K562 (cell line): ENCODE measurements at regions not wholly inside any gene's neighbourhood (a gene's known extent, or its start where the extent isn't known, plus 50 kb on each side); places are given as distances from the start of the nearest gene placed in this dataset.

Source experiments
- ATAC-seq: fragments of 200-7000 bp; cut with Tn5 transposase; 3 replicates; pipeline ENCODE4 v1.9.1; 2020; ENCODE audit warnings: moderate library complexity
- BruUV-seq: library from RNA; stranded (reverse); fragments of 400-500 nt; replicated peaks from 2 replicates; lab custom pipeline; 2021; lab: Mats Ljungman, UMichigan
- CTCF ChIA-PET: fragments of 300-600 bp; formaldehyde crosslinking; extraction: SDS; loops from one replicate; lab custom pipeline; 2021; ENCODE audit warnings: low intra/inter-chr PET ratio; lab: Yijun Ruan, JAX
- POLR2A ChIA-PET: fragments of 300-600, 350-650 bp; sonication (Branson Sonifier 250); formaldehyde crosslinking; extraction: SDS; loops from one replicate; lab custom pipeline; 2021; ENCODE audit warnings: antibody characterized with exemption, inconsistent platforms; lab: Yijun Ruan, JAX
- DNase-seq, 4 experiments: peaks; one replicate each; pipeline versions ENCODE4 v3.0.0 to v3.0.0-alpha.2; 2011 to 2018; ENCODE audit warnings: low spot score in 3 of 4, mixed read lengths in 3 of 4; ENCODE audit errors: extremely low read depth in 1 of 4
- FAIRE-seq: peaks from 2 replicates; lab custom pipeline; 2011; peaks lifted over from hg19 to GRCh38; lab: Jason Lieb, UNC
- H2AFZ ChIP-seq: 2 replicates; pipeline ENCODE4 v1.6.0; 2011; ENCODE audit warnings: low read depth, low read length, control low read depth, inconsistent platforms
- H3K27ac ChIP-seq: fragments of 200-600 bp; 3 replicates; pipeline ENCODE4 v1.8.0; 2011; ENCODE audit warnings: low read depth, mild to moderate bottlenecking, control low read depth, inconsistent platforms, low read length, moderate library complexity, mixed read lengths; ENCODE audit errors: extremely low read depth
- H3K27me3 ChIP-seq, 2 experiments: fragments of 300-600 bp in 1 of 2; 2 replicates in 1 of 2; 3 replicates in 1 of 2; pipeline versions ENCODE4 v1.6.0 to v1.8.0; 2011; ENCODE audit warnings: inconsistent platforms in 2 of 2, low read length in 2 of 2, mild to moderate bottlenecking in 1 of 2, mixed read lengths in 1 of 2, moderate library complexity in 1 of 2; ENCODE audit not compliant: control insufficient read depth in 2 of 2, insufficient read depth in 2 of 2
- H3K36me3 ChIP-seq: fragments of 300-600 bp; 3 replicates; pipeline ENCODE4 v1.8.0; 2011; ENCODE audit warnings: mild to moderate bottlenecking, low read length, inconsistent platforms; ENCODE audit not compliant: control insufficient read depth, insufficient read depth
- H3K4me1 ChIP-seq, 2 experiments: fragments of 200-600 bp in 1 of 2; replicated peaks in 1 of 2; 2 replicates in 1 of 2; 3 replicates in 1 of 2; pipeline versions ENCODE4 v1.5.1 to v1.8.0; 2011; ENCODE audit warnings: inconsistent platforms in 2 of 2, low read length in 2 of 2, mild to moderate bottlenecking in 1 of 2, mixed read lengths in 1 of 2, moderate library complexity in 1 of 2; ENCODE audit not compliant: control insufficient read depth in 2 of 2, insufficient read depth in 2 of 2
- H3K4me2 ChIP-seq: 2 replicates; pipeline ENCODE4 v1.6.1; 2011; ENCODE audit warnings: low read length, control low read depth, inconsistent platforms, mixed read lengths; ENCODE audit not compliant: insufficient read depth
- H3K4me3 ChIP-seq: fragments of 200-600 bp; sonication (generic), shearing (Covaris generic); 2 replicates; pipeline ENCODE4 v1.5.1; 2016; ENCODE audit warnings: control low read depth, inconsistent platforms
- H3K79me2 ChIP-seq: fragments of 200-600 bp; 3 replicates; pipeline ENCODE4 v1.8.0; 2011; ENCODE audit warnings: low read length, inconsistent platforms; ENCODE audit not compliant: control insufficient read depth, insufficient read depth
- H3K9ac ChIP-seq, 2 experiments: 2 replicates each; pipeline versions ENCODE4 v1.6.0 to v1.6.1; 2011; ENCODE audit warnings: low read depth in 2 of 2, low read length in 2 of 2, control low read depth in 1 of 2, inconsistent platforms in 1 of 2, mild to moderate bottlenecking in 1 of 2, mixed read lengths in 1 of 2; ENCODE audit not compliant: insufficient read depth in 1 of 2
- H3K9me1 ChIP-seq: one replicate; pipeline ENCODE4 v1.6.0; 2011; ENCODE audit warnings: inconsistent platforms, mild to moderate bottlenecking, low read length, moderate library complexity; ENCODE audit not compliant: control insufficient read depth, insufficient read depth
- H3K9me3 ChIP-seq: replicated peaks from 2 replicates; pipeline ENCODE4 v1.5.1; 2011; ENCODE audit warnings: low read depth, low read length, inconsistent platforms; ENCODE audit not compliant: control insufficient read depth, insufficient read depth
- H4K20me1 ChIP-seq: replicated peaks from 2 replicates; pipeline ENCODE4 v1.6.1; 2011; ENCODE audit warnings: low read length, inconsistent platforms, mixed read lengths; ENCODE audit not compliant: control insufficient read depth, insufficient read depth
- CHAMP1 ChIP-seq: fragments of 450-650 bp; IDR thresholded peaks from 2 replicates; pipeline ENCODE4 v1.6.1; 2016; ENCODE audit warnings: mild to moderate bottlenecking
- ESRRA ChIP-seq: fragments of 450-650 bp; IDR thresholded peaks from 2 replicates; pipeline ENCODE4 v1.6.1; 2014; ENCODE audit warnings: low read depth, mild to moderate bottlenecking, moderate library complexity, borderline replicate concordance
- NUFIP1 ChIP-seq: fragments of 450-650 bp; IDR thresholded peaks from 2 replicates; pipeline ENCODE4 v1.6.1; 2018; ENCODE audit not compliant: partially characterized antibody
- POLR2AphosphoS2 ChIP-seq: IDR thresholded peaks from 2 replicates; pipeline ENCODE4 v1.6.1; 2012; ENCODE audit warnings: low read length, improper control_type of control experiment
- ZBTB7A ChIP-seq: IDR thresholded peaks from 2 replicates; pipeline ENCODE4 v1.6.1; 2011; ENCODE audit warnings: low read depth, mild to moderate bottlenecking, low read length, moderate library complexity, borderline replicate concordance; ENCODE audit not compliant: control insufficient read depth
- ZC3H8 ChIP-seq: fragments of 450-650 bp; IDR thresholded peaks from 2 replicates; pipeline ENCODE4 v1.6.1; 2017
- ZNF77 ChIP-seq: fragments of 250-450 bp; sonication (Bioruptor Pico); IDR thresholded peaks from 2 replicates; pipeline ENCODE4 v1.5.0; 2020
- WGBS: fragments of 100-300 bp; shearing (Covaris generic); methylation state at CpG from one replicate; pipeline ENCODE4 v1.1.6; 2016; ENCODE audit warnings: low coverage, mixed read lengths; ENCODE audit not compliant: insufficient coverage; ENCODE audit errors: missing lambda C conversion rate; 5-methylcytosine and 5-hydroxymethylcytosine counted together
- in situ Hi-C: fragments of 300-500 bp; cut with MboI; formaldehyde crosslinking; loops from 4 replicates; pipeline ENCODE4 v1.15.0; 2018; ENCODE audit warnings: inconsistent platforms, mixed read lengths
- intact Hi-C: fragments of 100-400 bp; cut with micrococcal nuclease; formaldehyde crosslinking; loops from 2 replicates; pipeline ENCODE4 v1.14.2; 2022
- TF ChIP-seq, protein P1 (sequence below): sonication (generic); formaldehyde crosslinking; IDR thresholded peaks from 2 replicates; pipeline ENCODE4 v1.8.1; 2023; ENCODE audit warnings: mild to moderate bottlenecking, missing genetic modification reagents
- TF ChIP-seq, protein P2 (sequence below): fragments of 450-650 bp; IDR thresholded peaks from 2 replicates; pipeline ENCODE4 v1.6.1; 2016

DNA sequence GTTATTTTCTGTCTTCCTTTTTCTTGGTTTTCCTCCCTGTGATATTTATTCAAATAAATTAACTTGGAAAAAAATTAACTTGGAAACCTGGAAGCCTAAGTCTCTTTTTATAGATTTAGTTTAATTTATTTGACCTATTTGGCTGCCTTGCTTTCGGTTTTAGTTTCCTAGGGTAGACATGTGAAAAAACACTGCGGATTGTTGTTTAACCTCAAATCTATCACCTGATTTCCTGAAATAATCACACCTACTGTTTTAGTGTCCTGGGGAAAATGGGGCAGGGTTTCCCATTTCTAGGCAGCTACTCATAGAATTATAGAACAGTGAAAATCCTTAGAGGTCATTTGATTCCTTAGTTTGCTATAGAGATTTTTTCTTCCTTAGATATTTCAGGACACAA lies 412.4 kb downstream of the PCDH17 start:
- CTCF ChIA-PET = no interaction called here
- no peaks in the 10 kb centered on the region for H3K9me1 ChIP-seq
- no TSS peak for BruUV-seq
- in situ Hi-C loops (no loop called here), intact Hi-C loops (no loop called here)
- H3K79me2 ChIP-seq = no peaks in the 10 kb centered on the region
- no peaks in the 10 kb centered on the region for H4K20me1 ChIP-seq
- no peaks in the 10 kb centered on the region for H3K36me3 ChIP-seq
- DNase-seq (no peak), ATAC-seq (no peak), FAIRE-seq (no peak)
- no peak overlapping the region for H3K9ac ChIP-seq
- WGBS = 0% methylated on average over 2 of the region's 2 CpGs
- no peak overlapping the region for H3K4me3 ChIP-seq
- no peak overlapping the region for H3K4me2 ChIP-seq
- no peaks in the 10 kb centered on the region for H3K27me3 ChIP-seq
- H2AFZ ChIP-seq = no peak overlapping the region
- H3K9me3 ChIP-seq = no peaks in the 10 kb centered on the region
- POLR2A ChIA-PET = no interaction called here
- no peaks in the 10 kb centered on the region for H3K4me1 ChIP-seq
- no peak overlapping the region for H3K27ac ChIP-seq
- no peak for TF ChIP-seq ZC3H8
- TF ChIP-seq, protein P1, sequence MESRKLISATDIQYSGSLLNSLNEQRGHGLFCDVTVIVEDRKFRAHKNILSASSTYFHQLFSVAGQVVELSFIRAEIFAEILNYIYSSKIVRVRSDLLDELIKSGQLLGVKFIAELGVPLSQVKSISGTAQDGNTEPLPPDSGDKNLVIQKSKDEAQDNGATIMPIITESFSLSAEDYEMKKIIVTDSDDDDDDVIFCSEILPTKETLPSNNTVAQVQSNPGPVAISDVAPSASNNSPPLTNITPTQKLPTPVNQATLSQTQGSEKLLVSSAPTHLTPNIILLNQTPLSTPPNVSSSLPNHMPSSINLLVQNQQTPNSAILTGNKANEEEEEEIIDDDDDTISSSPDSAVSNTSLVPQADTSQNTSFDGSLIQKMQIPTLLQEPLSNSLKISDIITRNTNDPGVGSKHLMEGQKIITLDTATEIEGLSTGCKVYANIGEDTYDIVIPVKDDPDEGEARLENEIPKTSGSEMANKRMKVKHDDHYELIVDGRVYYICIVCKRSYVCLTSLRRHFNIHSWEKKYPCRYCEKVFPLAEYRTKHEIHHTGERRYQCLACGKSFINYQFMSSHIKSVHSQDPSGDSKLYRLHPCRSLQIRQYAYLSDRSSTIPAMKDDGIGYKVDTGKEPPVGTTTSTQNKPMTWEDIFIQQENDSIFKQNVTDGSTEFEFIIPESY (CRISPR knock-in tag) = no peak
- TF ChIP-seq NUFIP1 = no peak
- no peak for TF ChIP-seq ZNF77 (CRISPR knock-in tag)
- TF ChIP-seq CHAMP1 = no peak
- TF ChIP-seq ESRRA = no peak
- TF ChIP-seq, protein P2, sequence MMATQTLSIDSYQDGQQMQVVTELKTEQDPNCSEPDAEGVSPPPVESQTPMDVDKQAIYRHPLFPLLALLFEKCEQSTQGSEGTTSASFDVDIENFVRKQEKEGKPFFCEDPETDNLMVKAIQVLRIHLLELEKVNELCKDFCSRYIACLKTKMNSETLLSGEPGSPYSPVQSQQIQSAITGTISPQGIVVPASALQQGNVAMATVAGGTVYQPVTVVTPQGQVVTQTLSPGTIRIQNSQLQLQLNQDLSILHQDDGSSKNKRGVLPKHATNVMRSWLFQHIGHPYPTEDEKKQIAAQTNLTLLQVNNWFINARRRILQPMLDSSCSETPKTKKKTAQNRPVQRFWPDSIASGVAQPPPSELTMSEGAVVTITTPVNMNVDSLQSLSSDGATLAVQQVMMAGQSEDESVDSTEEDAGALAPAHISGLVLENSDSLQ = no peak
- TF ChIP-seq POLR2AphosphoS2 = no peak
- TF ChIP-seq ZBTB7A = no peak
